IMR-90 (cell line): ENCODE measurements at regions not wholly inside any gene's neighbourhood (a gene's known extent, or its start where the extent isn't known, plus 50 kb on each side); places are given as distances from the start of the nearest gene placed in this dataset.

Experiments
- BHLHE40 ChIP-seq: fragments of 150-350 bp; IDR thresholded peaks from 2 replicates; pipeline ENCODE4 v1.6.1; 2016; ENCODE audit warnings: mild to moderate bottlenecking, low read depth, low read length
- FOS ChIP-seq: fragments of 150-350 bp; IDR thresholded peaks from 2 replicates; pipeline ENCODE4 v1.6.1; 2016; ENCODE audit warnings: low read depth, low read length
- MAFK ChIP-seq: IDR thresholded peaks from 2 replicates; pipeline ENCODE4 v1.6.1; 2012; ENCODE audit warnings: low read depth, low read length, improper control_type of control experiment
- MAZ ChIP-seq: IDR thresholded peaks from 2 replicates; pipeline ENCODE4 v1.6.1; 2012; ENCODE audit warnings: low read depth, mild to moderate bottlenecking, low read length, improper control_type of control experiment, moderate library complexity, borderline replicate concordance
- POLR2A ChIP-seq: IDR thresholded peaks from 2 replicates; pipeline ENCODE4 v1.6.1; 2012; ENCODE audit warnings: mild to moderate bottlenecking, low read depth, low read length
- RAD21 ChIP-seq: IDR thresholded peaks from 2 replicates; pipeline ENCODE4 v1.6.1; 2012; ENCODE audit warnings: low read length, improper control_type of control experiment
- RFX5 ChIP-seq: IDR thresholded peaks from 2 replicates; pipeline ENCODE4 v1.8.0; 2012; ENCODE audit warnings: low read depth, mild to moderate bottlenecking, low read length, moderate library complexity
- SMC3 ChIP-seq: fragments of 150-350 bp; IDR thresholded peaks from 2 replicates; pipeline ENCODE4 v1.6.1; 2016; ENCODE audit warnings: low read depth, mild to moderate bottlenecking, antibody characterized with exemption, low read length, moderate library complexity
- TF ChIP-seq, protein P1 (sequence below): conservative IDR thresholded peaks from 2 replicates; pipeline ENCODE4 v1.5.1; 2012; ENCODE audit warnings: mild to moderate bottlenecking, low read depth, low read length, improper control_type of control experiment

DNA sequence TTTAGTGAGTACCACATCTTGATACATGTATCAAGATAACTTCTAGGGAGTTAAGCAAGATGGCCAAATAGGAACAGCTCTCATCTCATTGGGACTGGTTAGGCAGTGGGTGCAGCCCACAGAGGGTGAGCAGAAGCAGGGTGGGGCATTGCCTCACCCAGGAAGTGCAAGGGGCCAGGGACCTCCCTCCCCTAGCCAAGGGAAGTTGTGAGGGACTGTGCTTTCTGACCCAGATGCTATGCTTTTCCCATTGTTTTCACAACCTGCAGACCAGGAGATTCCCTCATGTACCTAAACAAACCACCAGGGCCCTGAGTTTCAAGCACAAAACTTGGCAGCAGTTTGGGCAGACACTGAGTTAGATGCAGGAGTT, 665.0 kb upstream of the CBLB start:
- TF ChIP-seq POLR2A (no peak), MAFK (no peak), MAZ (no peak), SMC3 (no peak), RFX5 (no peak), RAD21 (no peak), FOS (no peak), BHLHE40 (no peak)
- TF ChIP-seq, protein P1, sequence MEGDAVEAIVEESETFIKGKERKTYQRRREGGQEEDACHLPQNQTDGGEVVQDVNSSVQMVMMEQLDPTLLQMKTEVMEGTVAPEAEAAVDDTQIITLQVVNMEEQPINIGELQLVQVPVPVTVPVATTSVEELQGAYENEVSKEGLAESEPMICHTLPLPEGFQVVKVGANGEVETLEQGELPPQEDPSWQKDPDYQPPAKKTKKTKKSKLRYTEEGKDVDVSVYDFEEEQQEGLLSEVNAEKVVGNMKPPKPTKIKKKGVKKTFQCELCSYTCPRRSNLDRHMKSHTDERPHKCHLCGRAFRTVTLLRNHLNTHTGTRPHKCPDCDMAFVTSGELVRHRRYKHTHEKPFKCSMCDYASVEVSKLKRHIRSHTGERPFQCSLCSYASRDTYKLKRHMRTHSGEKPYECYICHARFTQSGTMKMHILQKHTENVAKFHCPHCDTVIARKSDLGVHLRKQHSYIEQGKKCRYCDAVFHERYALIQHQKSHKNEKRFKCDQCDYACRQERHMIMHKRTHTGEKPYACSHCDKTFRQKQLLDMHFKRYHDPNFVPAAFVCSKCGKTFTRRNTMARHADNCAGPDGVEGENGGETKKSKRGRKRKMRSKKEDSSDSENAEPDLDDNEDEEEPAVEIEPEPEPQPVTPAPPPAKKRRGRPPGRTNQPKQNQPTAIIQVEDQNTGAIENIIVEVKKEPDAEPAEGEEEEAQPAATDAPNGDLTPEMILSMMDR: no peak
